Esophagus squamous epithelium (tissue), 4 donors: ENCODE measurements at regions not wholly inside any gene's neighbourhood (a gene's known extent, or its start where the extent isn't known, plus 50 kb on each side); places are given as distances from the start of the nearest gene placed in this dataset.

Source experiments
- POLR2A ChIP-seq, 4 donors: fragments of 450-650 bp; IDR thresholded peaks; one replicate each; pipeline ENCODE4 v1.6.1; 2017; ENCODE audit warnings: antibody characterized with exemption in 4 of 4, mild to moderate bottlenecking in 4 of 4, moderate library complexity in 3 of 4
- TF ChIP-seq, protein P1 (sequence below), 6 experiments: fragments of 450-650 bp in 4 of 6; fragments of 200-600 bp in 2 of 6; sonication (generic) in 2 of 6; IDR thresholded peaks; one replicate each; pipeline ENCODE4 v1.5.1; 2016 to 2019; ENCODE audit warnings: antibody characterized with exemption in 6 of 6, mild to moderate bottlenecking in 4 of 6, moderate library complexity in 4 of 6

DNA sequence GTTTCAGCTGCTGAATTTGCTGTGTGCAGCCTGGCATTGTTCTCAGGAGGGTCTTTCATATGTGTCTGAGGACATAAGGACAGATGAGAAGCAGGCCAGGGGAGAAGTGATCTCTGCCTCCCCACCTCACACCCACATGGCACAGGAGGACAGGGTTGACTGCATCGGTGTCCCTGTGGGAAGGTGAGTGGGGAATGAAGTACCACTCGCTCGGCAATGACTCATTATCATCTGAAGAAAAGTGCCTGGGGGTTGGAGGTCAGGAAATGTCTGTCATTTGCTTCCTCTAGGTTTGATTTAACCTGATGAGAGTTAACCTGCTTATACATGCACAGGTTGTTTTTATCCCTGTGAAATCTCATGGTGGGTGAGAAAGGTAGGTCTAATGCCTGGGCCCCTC, 195.0 kb downstream of the GADD45G start:
- TF ChIP-seq, protein P1, sequence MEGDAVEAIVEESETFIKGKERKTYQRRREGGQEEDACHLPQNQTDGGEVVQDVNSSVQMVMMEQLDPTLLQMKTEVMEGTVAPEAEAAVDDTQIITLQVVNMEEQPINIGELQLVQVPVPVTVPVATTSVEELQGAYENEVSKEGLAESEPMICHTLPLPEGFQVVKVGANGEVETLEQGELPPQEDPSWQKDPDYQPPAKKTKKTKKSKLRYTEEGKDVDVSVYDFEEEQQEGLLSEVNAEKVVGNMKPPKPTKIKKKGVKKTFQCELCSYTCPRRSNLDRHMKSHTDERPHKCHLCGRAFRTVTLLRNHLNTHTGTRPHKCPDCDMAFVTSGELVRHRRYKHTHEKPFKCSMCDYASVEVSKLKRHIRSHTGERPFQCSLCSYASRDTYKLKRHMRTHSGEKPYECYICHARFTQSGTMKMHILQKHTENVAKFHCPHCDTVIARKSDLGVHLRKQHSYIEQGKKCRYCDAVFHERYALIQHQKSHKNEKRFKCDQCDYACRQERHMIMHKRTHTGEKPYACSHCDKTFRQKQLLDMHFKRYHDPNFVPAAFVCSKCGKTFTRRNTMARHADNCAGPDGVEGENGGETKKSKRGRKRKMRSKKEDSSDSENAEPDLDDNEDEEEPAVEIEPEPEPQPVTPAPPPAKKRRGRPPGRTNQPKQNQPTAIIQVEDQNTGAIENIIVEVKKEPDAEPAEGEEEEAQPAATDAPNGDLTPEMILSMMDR (IDR thresholded peaks at IDR 0.05), result no peak
- TF ChIP-seq POLR2A (IDR thresholded peaks at IDR 0.05), result no peak
